GM18520 (cell line): ENCODE measurements at regions not wholly inside any gene's neighbourhood (a gene's known extent, or its start where the extent isn't known, plus 50 kb on each side); places are given as distances from the start of the nearest gene placed in this dataset.
"Not testable (repeated sequence)": the region's sequence is repeated elsewhere in the genome, so short reads cannot be mapped to it uniquely, and the experiment has no call there.

Source experiments
- ATAC-seq: cut with Tn5 transposase; IDR thresholded peaks from one replicate; pipeline ENCODE4 v1.9.1; 2021; ENCODE audit not compliant: unreplicated experiment

- ATAC-seq = not testable (repeated sequence)
These were observed 736.5 kb upstream of the PCDH15 start for GRCh38 chr10:55537497-55537896.

GRCh38 chr10:55519264-55519663, 718.2 kb upstream of the PCDH15 start:
- no peak for ATAC-seq

GRCh38 chr10:55518416-55518815, 717.4 kb upstream of the PCDH15 start:
- ATAC-seq = not testable (repeated sequence)

- ATAC-seq = peak; percentile 35
These were observed 708.1 kb upstream of the PCDH15 start for GRCh38 chr10:55509168-55509567.

GRCh38 chr10:55500931-55501559, 700.0 kb upstream of the PCDH15 start:
- ATAC-seq = no peak

GRCh38 chr10:55497893-55498499, 697.0 kb upstream of the PCDH15 start:
- ATAC-seq = no peak

GRCh38 chr10:55495555-55495954, 694.5 kb upstream of the PCDH15 start:
- no peak for ATAC-seq

GRCh38 chr10:55491712-55492111, 690.7 kb upstream of the PCDH15 start:
- no peak for ATAC-seq

GRCh38 chr10:55485827-55486226, 684.8 kb upstream of the PCDH15 start:
- ATAC-seq = no peak

- ATAC-seq = no peak
These were observed 675.1 kb upstream of the PCDH15 start for GRCh38 chr10:55476129-55476528.

GRCh38 chr10:55474258-55474657, 673.2 kb upstream of the PCDH15 start:
- no peak for ATAC-seq

GRCh38 chr10:55470840-55471239, 669.8 kb upstream of the PCDH15 start:
- no peak for ATAC-seq

- ATAC-seq = no peak
These were observed 665.9 kb upstream of the PCDH15 start for GRCh38 chr10:55466806-55467504.

GRCh38 chr10:55464083-55464482, 663.1 kb upstream of the PCDH15 start:
- no peak for ATAC-seq

GRCh38 chr10:55460008-55460407, 659.0 kb upstream of the PCDH15 start:
- ATAC-seq = no peak

- ATAC-seq = no peak
These were observed 649.0 kb upstream of the PCDH15 start for GRCh38 chr10:55449981-55450380.

GRCh38 chr10:55446441-55447002, 645.5 kb upstream of the PCDH15 start:
- ATAC-seq = peak; percentile 53

- no peak for ATAC-seq
These were observed 640.7 kb upstream of the PCDH15 start for GRCh38 chr10:55441777-55442176.

GRCh38 chr10:55426138-55426537, 625.1 kb upstream of the PCDH15 start:
- ATAC-seq = no peak

- no peak for ATAC-seq
These were observed 609.4 kb upstream of the PCDH15 start for GRCh38 chr10:55410415-55410885.

GRCh38 chr10:55404094-55404493, 603.1 kb upstream of the PCDH15 start:
- ATAC-seq = no peak
